HCT116 (cell line): ENCODE measurements at regions not wholly inside any gene's neighbourhood (a gene's known extent, or its start where the extent isn't known, plus 50 kb on each side); places are given as distances from the start of the nearest gene placed in this dataset.

Experiments
- ATAC-seq: fragments of 200-7000 bp; cut with Tn5 transposase; 2 replicates; pipeline ENCODE4 v1.9.1; 2020; ENCODE audit warnings: mild to moderate bottlenecking, moderate library complexity
- BruUV-seq: library from RNA; stranded (reverse); fragments of 400-500 nt; replicated peaks from 2 replicates; lab custom pipeline; 2021; lab: Mats Ljungman, UMichigan
- CTCF ChIA-PET: fragments of 300-600 bp; sonication (Branson Sonifier 250); formaldehyde crosslinking; loops from one replicate; lab custom pipeline; 2021; ENCODE audit warnings: antibody characterized with exemption; lab: Charles Lee
- POLR2A ChIA-PET: fragments of 300-600, 350-600 bp; sonication (Branson Sonifier 250); formaldehyde crosslinking; loops from one replicate; lab custom pipeline; 2021; ENCODE audit warnings: antibody characterized with exemption; lab: Charles Lee
- RAD21 ChIA-PET, 2 experiments: fragments of 300-600 bp; sonication (Branson Sonifier 250); formaldehyde crosslinking; loops; one replicate each; lab custom pipeline; 2023; ENCODE audit warnings: low total read pairs in 2 of 2; ENCODE audit not compliant: uncharacterized antibody in 2 of 2, unreplicated experiment in 2 of 2, low non-redundant PET in 1 of 2; lab: Charles Lee
- DNase-seq: peaks from one replicate; pipeline ENCODE4 v3.0.0-alpha.2; 2010; ENCODE audit warnings: low read depth, low spot score
- H2AFZ ChIP-seq: fragments of 200-600 bp; shearing (Covaris generic), sonication (generic); 2 replicates; pipeline ENCODE4 v1.6.1; 2017; ENCODE audit warnings: low read depth, mixed run types, mixed read lengths, antibody characterized with exemption, low read length; ENCODE audit not compliant: poor library complexity, severe bottlenecking
- H3K27ac ChIP-seq: 2 replicates; pipeline ENCODE4 v1.5.1; 2012; ENCODE audit warnings: low read depth, low read length
- H3K27me3 ChIP-seq: fragments of 200-600 bp; sonication (generic); 2 replicates; pipeline ENCODE4 v1.6.1; 2016; ENCODE audit warnings: mixed run types, low read length, mixed read lengths; ENCODE audit not compliant: insufficient read depth
- H3K36me3 ChIP-seq, 2 experiments: fragments of 200-500 bp in 1 of 2; fragments of 200-600 bp in 1 of 2; sonication (Bioruptor generic) in 1 of 2; sonication (generic) in 1 of 2; 2 replicates each; pipeline versions ENCODE4 v1.5.1 to v1.6.1; 2014 to 2016; ENCODE audit warnings: low read length in 2 of 2, inconsistent platforms in 1 of 2, mixed read lengths in 1 of 2, mixed run types in 1 of 2; ENCODE audit not compliant: insufficient read depth in 2 of 2, control insufficient read depth in 1 of 2
- H3K4me1 ChIP-seq, 2 experiments: fragments of 200-600 bp in 1 of 2; sonication (generic) in 1 of 2; 2 replicates each; pipeline versions ENCODE4 v1.5.1 to v1.6.1; 2012 to 2017; ENCODE audit warnings: low read length in 2 of 2, inconsistent platforms in 1 of 2, mild to moderate bottlenecking in 1 of 2, mixed read lengths in 1 of 2, mixed run types in 1 of 2, moderate library complexity in 1 of 2; ENCODE audit not compliant: insufficient read depth in 2 of 2, control insufficient read depth in 1 of 2
- H3K4me2 ChIP-seq: fragments of 200-600 bp; sonication (generic); 2 replicates; pipeline ENCODE4 v1.6.1; 2017; ENCODE audit warnings: mixed run types, low read length, mixed read lengths
- H3K4me3 ChIP-seq, 2 experiments: fragments of 200-600 bp in 1 of 2; sonication (generic) in 1 of 2; replicated peaks in 1 of 2; 2 replicates each; pipeline ENCODE4 v1.5.1; 2011 to 2016; ENCODE audit warnings: low read length in 2 of 2, control low read depth in 1 of 2, low read depth in 1 of 2, mild to moderate bottlenecking in 1 of 2, mixed read lengths in 1 of 2, mixed run types in 1 of 2
- H3K79me2 ChIP-seq: fragments of 200-600 bp; sonication (generic); 2 replicates; pipeline ENCODE4 v1.6.1; 2017; ENCODE audit warnings: mild to moderate bottlenecking, mixed run types, low read length, moderate library complexity, mixed read lengths; ENCODE audit not compliant: insufficient read depth
- H3K9ac ChIP-seq: fragments of 200-600 bp; sonication (generic); 2 replicates; pipeline ENCODE4 v1.6.1; 2016; ENCODE audit warnings: low read length, mixed read lengths
- H3K9me2 ChIP-seq: fragments of 200-600 bp; sonication (generic), shearing (Covaris generic); 2 replicates; pipeline ENCODE4 v1.6.1; 2017; ENCODE audit warnings: mixed run types, mild to moderate bottlenecking, moderate library complexity; ENCODE audit not compliant: insufficient read depth
- H3K9me3 ChIP-seq, 2 experiments: fragments of 200-500 bp in 1 of 2; fragments of 200-600 bp in 1 of 2; sonication (Bioruptor generic) in 1 of 2; sonication (generic) in 1 of 2; 2 replicates each; pipeline ENCODE4 v1.6.1; 2014 to 2017; ENCODE audit warnings: low read length in 2 of 2, mixed read lengths in 2 of 2, inconsistent platforms in 1 of 2, low read depth in 1 of 2, mild to moderate bottlenecking in 1 of 2, mixed run types in 1 of 2, moderate library complexity in 1 of 2; ENCODE audit not compliant: control insufficient read depth in 1 of 2, insufficient read depth in 1 of 2
- H4K20me1 ChIP-seq: fragments of 200-600 bp; sonication (generic), shearing (Covaris generic); 2 replicates; pipeline ENCODE4 v1.6.1; 2017; ENCODE audit warnings: mixed run types, mild to moderate bottlenecking, moderate library complexity; ENCODE audit not compliant: insufficient read depth
- ATF3 ChIP-seq: IDR thresholded peaks from 2 replicates; pipeline ENCODE4 v1.6.1; 2012
- CBX3 ChIP-seq: IDR thresholded peaks from 2 replicates; pipeline ENCODE4 v1.6.1; 2012; ENCODE audit warnings: low read depth
- CEBPB ChIP-seq: IDR thresholded peaks from 2 replicates; pipeline ENCODE4 v1.6.1; 2012; ENCODE audit warnings: low read depth
- EGR1 ChIP-seq: IDR thresholded peaks from 2 replicates; pipeline ENCODE4 v1.6.1; 2012; ENCODE audit warnings: low read depth
- EZH2phosphoT487 ChIP-seq: fragments of 200-600 bp; IDR thresholded peaks from 2 replicates; pipeline ENCODE4 v1.6.1; 2018; ENCODE audit warnings: antibody characterized with exemption, borderline replicate concordance
- FOSL1 ChIP-seq: IDR thresholded peaks from 2 replicates; pipeline ENCODE4 v1.6.1; 2012; ENCODE audit warnings: low read depth
- POLR2A ChIP-seq: IDR thresholded peaks from 2 replicates; pipeline ENCODE4 v1.7.0; 2011; ENCODE audit warnings: borderline replicate concordance; ENCODE audit not compliant: insufficient read depth, insufficient read length; ENCODE audit errors: extremely low read depth
- RAD21 ChIP-seq: IDR thresholded peaks from 2 replicates; pipeline ENCODE4 v1.6.1; 2012; ENCODE audit warnings: low read depth, mild to moderate bottlenecking
- SIN3A ChIP-seq: IDR thresholded peaks from 2 replicates; pipeline ENCODE4 v1.6.1; 2012; ENCODE audit warnings: low read depth
- SRF ChIP-seq: IDR thresholded peaks from 2 replicates; pipeline ENCODE4 v1.6.1; 2012; ENCODE audit warnings: low read depth
- YY1 ChIP-seq: IDR thresholded peaks from 2 replicates; pipeline ENCODE4 v1.6.1; 2011; ENCODE audit warnings: low read length, low read depth, moderate library complexity, mild to moderate bottlenecking; ENCODE audit not compliant: insufficient replicate concordance; ENCODE audit errors: extremely low read depth
- ZBTB33 ChIP-seq: IDR thresholded peaks from 2 replicates; pipeline ENCODE4 v1.6.1; 2011; ENCODE audit warnings: mild to moderate bottlenecking, low read length, moderate library complexity; ENCODE audit not compliant: insufficient replicate concordance; ENCODE audit errors: extremely low read depth
- ZNF274 ChIP-seq: fragments of 200-500 bp; sonication (Bioruptor generic); IDR thresholded peaks from 2 replicates; pipeline ENCODE4 v1.6.1; 2014; ENCODE audit warnings: mild to moderate bottlenecking, low read depth, low read length, inconsistent platforms
- intact Hi-C: fragments of 100-400 bp; cut with micrococcal nuclease; formaldehyde crosslinking; loops from 2 replicates; pipeline ENCODE4 v1.10.0; 2022
- TF ChIP-seq, protein P1 (sequence below): IDR thresholded peaks from 2 replicates; pipeline ENCODE4 v1.6.1; 2012

GRCh38 chr2:223386189-223386588 lies 216.0 kb downstream of the SCG2 start:
- H3K9me3 ChIP-seq = no peaks in the 10 kb centered on the region
- POLR2A ChIA-PET = no interaction called here
- H3K9me2 ChIP-seq = no peaks in the 10 kb centered on the region
- intact Hi-C loops = no loop called here
- no peak overlapping the region for H3K4me3 ChIP-seq
- H3K36me3 ChIP-seq = no peaks in the 10 kb centered on the region
- no peak overlapping the region for H3K27ac ChIP-seq
- no peaks in the 10 kb centered on the region for H3K4me1 ChIP-seq
- ATAC-seq = no peak
- DNase-seq = no peak
- H3K79me2 ChIP-seq = no peaks in the 10 kb centered on the region
- CTCF ChIA-PET = no interaction called here
- no peak overlapping the region for H3K4me2 ChIP-seq
- H3K27me3 ChIP-seq = no peaks in the 10 kb centered on the region
- RAD21 ChIA-PET = no interaction called here
- BruUV-seq = no TSS peak
- H2AFZ ChIP-seq = no peak overlapping the region
- H4K20me1 ChIP-seq = no peaks in the 10 kb centered on the region
- TF ChIP-seq EGR1 = no peak
- TF ChIP-seq ZBTB33 = no peak
- TF ChIP-seq SIN3A = no peak
- no peak for TF ChIP-seq CBX3
- TF ChIP-seq FOSL1 = no peak
- TF ChIP-seq RAD21 = no peak
- no peak for TF ChIP-seq ATF3
- TF ChIP-seq CEBPB = no peak
- TF ChIP-seq YY1 = no peak
- TF ChIP-seq ZNF274 = no peak
- TF ChIP-seq EZH2phosphoT487 = no peak
- TF ChIP-seq SRF = no peak
- TF ChIP-seq, protein P1, sequence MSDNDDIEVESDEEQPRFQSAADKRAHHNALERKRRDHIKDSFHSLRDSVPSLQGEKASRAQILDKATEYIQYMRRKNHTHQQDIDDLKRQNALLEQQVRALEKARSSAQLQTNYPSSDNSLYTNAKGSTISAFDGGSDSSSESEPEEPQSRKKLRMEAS = no peak
- no peak for TF ChIP-seq POLR2A
- no peak overlapping the region for H3K9ac ChIP-seq
